ENCODE measurements at regions not wholly inside any gene's neighbourhood (a gene's known extent, or its start where the extent isn't known, plus 50 kb on each side); places are given as distances from the start of the nearest gene placed in this dataset.

- H3K4me3 ChIP-seq (ENCODE audit: low read depth, low read length) = no peak overlapping the region
- TF ChIP-seq, protein P1, sequence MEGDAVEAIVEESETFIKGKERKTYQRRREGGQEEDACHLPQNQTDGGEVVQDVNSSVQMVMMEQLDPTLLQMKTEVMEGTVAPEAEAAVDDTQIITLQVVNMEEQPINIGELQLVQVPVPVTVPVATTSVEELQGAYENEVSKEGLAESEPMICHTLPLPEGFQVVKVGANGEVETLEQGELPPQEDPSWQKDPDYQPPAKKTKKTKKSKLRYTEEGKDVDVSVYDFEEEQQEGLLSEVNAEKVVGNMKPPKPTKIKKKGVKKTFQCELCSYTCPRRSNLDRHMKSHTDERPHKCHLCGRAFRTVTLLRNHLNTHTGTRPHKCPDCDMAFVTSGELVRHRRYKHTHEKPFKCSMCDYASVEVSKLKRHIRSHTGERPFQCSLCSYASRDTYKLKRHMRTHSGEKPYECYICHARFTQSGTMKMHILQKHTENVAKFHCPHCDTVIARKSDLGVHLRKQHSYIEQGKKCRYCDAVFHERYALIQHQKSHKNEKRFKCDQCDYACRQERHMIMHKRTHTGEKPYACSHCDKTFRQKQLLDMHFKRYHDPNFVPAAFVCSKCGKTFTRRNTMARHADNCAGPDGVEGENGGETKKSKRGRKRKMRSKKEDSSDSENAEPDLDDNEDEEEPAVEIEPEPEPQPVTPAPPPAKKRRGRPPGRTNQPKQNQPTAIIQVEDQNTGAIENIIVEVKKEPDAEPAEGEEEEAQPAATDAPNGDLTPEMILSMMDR (conservative IDR thresholded peaks at IDR 0.05; ENCODE audit: low read depth, low read length) = no peak
These were observed 78.5 kb upstream of the ADCY1 start for GRCh38 chr7:45495618-45496017.

GRCh38 chr7:45500257-45500656 lies 73.9 kb upstream of the ADCY1 start:
- TF ChIP-seq, protein P1 (conservative IDR thresholded peaks at IDR 0.05; ENCODE audit: low read depth, low read length) = no peak
- no peak overlapping the region for H3K4me3 ChIP-seq (ENCODE audit: low read depth, low read length)
- no peak for DNase-seq (ENCODE audit: low read depth)

More at GRCh38 chr7:45495618-45496017, 78.5 kb upstream of the ADCY1 start:
- DNase-seq (ENCODE audit: low read depth) = no peak

- no peak overlapping the region for H3K4me3 ChIP-seq (ENCODE audit: low read depth, low read length)
- DNase-seq (ENCODE audit: low read depth) = no peak
- TF ChIP-seq, protein P1 (conservative IDR thresholded peaks at IDR 0.05; ENCODE audit: low read depth, low read length) = no peak
These were observed 72.4 kb upstream of the ADCY1 start for GRCh38 chr7:45501791-45502190.

- no peak overlapping the region for H3K4me3 ChIP-seq (ENCODE audit: low read depth, low read length)
- no peak for DNase-seq (ENCODE audit: low read depth)
- TF ChIP-seq, protein P1 (conservative IDR thresholded peaks at IDR 0.05; ENCODE audit: low read depth, low read length) = no peak
These were observed 68.1 kb upstream of the ADCY1 start for GRCh38 chr7:45506059-45506458.

DNA sequence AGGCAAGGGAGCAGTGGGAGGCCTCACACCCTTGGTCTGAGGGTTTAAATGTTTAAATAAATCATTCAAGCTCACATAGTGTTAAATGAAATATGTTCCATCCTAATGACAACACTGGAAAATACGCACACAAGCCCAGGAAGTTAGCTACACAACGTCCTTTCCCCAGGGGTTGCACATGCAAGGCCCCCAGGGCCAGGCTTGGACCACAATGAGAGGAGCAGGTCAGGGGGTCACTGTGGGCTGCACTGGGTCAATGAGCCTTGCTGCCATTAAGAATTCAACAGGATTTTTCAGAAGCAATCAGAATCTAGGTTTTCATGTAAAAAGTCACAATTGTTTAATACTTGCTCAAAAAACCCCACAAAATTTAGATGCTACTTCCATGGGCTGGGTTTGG lies 64.9 kb upstream of the ADCY1 start:
- no peak overlapping the region for H3K4me3 ChIP-seq (ENCODE audit: low read depth, low read length)
- TF ChIP-seq, protein P1 (conservative IDR thresholded peaks at IDR 0.05; ENCODE audit: low read depth, low read length) = no peak
- DNase-seq (ENCODE audit: low read depth) = no peak

DNA sequence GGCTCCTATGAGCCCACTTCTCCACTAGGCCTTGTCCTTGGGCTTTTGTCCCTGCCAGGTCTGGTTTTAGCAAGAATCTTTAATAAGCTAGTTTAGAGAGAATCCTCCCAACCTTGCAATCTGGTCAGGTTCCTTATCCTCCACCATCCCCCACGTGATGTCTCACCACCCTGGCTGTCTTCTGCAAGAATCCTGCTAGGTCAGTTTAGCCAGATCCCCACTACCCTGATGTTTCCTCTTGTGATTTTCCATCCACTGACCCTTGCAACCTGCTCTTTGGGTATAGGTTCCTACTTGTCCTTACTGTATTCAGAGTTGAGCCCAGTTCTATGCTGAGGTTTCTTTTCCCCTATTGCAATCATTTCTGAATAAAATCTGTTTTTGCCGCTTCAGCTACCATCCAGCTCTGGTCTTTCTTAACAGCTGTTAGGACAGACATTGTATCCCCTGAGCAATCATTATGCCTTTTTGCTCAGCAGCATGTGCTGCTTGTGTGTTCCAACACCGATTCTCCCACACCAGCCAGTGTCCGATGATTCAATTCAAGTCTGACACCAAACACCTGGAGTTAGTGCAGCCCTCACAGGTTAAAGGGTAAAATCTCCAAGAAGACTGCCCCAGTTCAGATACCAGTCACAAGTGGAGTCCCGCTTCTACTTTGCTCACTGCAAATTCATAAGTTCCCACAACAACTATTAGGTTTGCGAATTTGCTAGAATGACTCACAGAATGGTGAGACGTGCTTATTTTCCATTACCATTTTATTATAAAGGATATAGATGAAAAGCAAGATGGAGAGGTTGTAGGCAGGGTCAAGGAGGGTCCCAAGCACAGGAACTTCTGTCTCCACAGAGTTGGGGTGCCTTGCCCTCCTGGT lies 62.2 kb upstream of the ADCY1 start:
- TF ChIP-seq, protein P1 (conservative IDR thresholded peaks at IDR 0.05; ENCODE audit: low read depth, low read length) = no peak
- no peak for DNase-seq (ENCODE audit: low read depth)
- H3K4me3 ChIP-seq (ENCODE audit: low read depth, low read length) = no peak overlapping the region

DNA sequence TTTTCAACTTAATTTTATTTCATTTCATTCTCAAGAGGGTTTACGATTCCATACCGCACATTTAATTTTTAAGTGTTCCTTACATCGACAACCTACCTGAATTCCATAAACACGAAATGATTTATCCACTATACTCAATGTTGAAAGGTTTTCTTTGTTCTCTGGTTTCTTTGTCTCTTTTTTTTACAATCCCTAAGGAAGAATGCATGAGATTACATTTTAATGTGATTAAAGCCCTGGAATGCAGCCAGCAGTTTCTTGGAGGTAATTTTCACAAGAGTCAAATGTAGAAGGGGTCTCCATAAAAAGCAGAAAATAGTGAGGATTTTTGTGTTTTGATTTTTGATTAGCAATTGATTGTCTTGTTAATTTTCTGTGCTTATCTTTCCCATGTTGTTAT lies 59.2 kb upstream of the ADCY1 start:
- H3K4me3 ChIP-seq (ENCODE audit: low read depth, low read length) = no peak overlapping the region
- TF ChIP-seq, protein P1 (conservative IDR thresholded peaks at IDR 0.05; ENCODE audit: low read depth, low read length) = no peak
- DNase-seq (ENCODE audit: low read depth) = no peak
